ENCODE measurements at regions not wholly inside any gene's neighbourhood (a gene's known extent, or its start where the extent isn't known, plus 50 kb on each side); places are given as distances from the start of the nearest gene placed in this dataset.

- no peak for TF ChIP-seq CTCF (IDR thresholded peaks at IDR 0.05)
- Histone ChIP-seq H3K27me3 (ENCODE audit: insufficient read depth in 3 of 3, low read length in 2 of 3) (no peaks in the 10 kb centered on the region), H3K27ac (no peak overlapping the region), H3K4me3 (no peak overlapping the region), H3K9me3 (no peaks in the 10 kb centered on the region), H3K36me3 (ENCODE audit: insufficient read depth in 1 of 2, low read depth in 1 of 2) (no peaks in the 10 kb centered on the region), H3K4me1 (no peaks in the 10 kb centered on the region)
- ATAC-seq (no peak), DNase-seq (no peak)
- WGBS, 3 donors, result 69 to 82% (median 71%) methylated on average over 3 of the region's 3 CpGs
- intact Hi-C loops (cut with DNase I), result no loop called here
Measured at GRCh38 chr4:13240066-13240465, 244.1 kb downstream of the RAB28 start.

- no peak overlapping the region for H3K4me3 ChIP-seq
- WGBS, 3 donors, result 52 to 65% (median 63%) methylated on average over 2 of the region's 2 CpGs
- DNase-seq, result no peak
- no peaks in the 10 kb centered on the region for H3K27me3 ChIP-seq (ENCODE audit: insufficient read depth in 3 of 3, low read length in 2 of 3)
- no peaks in the 10 kb centered on the region for H3K9me3 ChIP-seq
- intact Hi-C loops (cut with DNase I), result no loop called here
- TF ChIP-seq CTCF (IDR thresholded peaks at IDR 0.05), result no peak
- no peak for ATAC-seq
- no peak overlapping the region for H3K27ac ChIP-seq
- H3K36me3 ChIP-seq (ENCODE audit: insufficient read depth in 1 of 2, low read depth in 1 of 2), result no peaks in the 10 kb centered on the region
- H3K4me1 ChIP-seq, result no peaks in the 10 kb centered on the region
Measured at GRCh38 chr4:13238936-13239335, 245.2 kb downstream of the RAB28 start.

- intact Hi-C loops (cut with DNase I), result no loop called here
- DNase-seq, result no peak
Measured at GRCh38 chr4:13236485-13236884, 247.7 kb downstream of the RAB28 start.

DNA sequence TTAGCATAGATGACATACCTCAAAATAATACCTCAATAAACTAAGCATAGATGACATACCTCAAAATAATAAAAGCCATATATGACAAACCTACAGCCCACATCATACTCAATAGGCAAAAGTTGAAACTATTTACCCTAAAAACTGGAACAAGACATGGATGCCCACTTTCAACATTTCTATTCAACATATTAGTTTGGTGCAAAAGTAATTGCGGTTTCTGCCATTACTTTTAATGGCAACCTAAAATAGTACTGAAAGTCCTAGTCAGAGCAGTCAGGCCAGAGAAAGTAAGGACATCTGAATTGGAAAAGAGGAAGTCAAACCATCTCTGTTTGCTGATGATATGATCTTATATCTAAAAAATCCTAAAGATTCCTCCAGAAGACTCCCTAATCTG is 250.4 kb downstream of the RAB28 start:
- Histone ChIP-seq H3K27ac (no peak overlapping the region), H3K9me3 (no peaks in the 10 kb centered on the region), H3K36me3 (ENCODE audit: insufficient read depth in 1 of 2, low read depth in 1 of 2) (no peaks in the 10 kb centered on the region), H3K27me3 (ENCODE audit: insufficient read depth in 3 of 3, low read length in 2 of 3) (no peaks in the 10 kb centered on the region), H3K4me1 (no peaks in the 10 kb centered on the region), H3K4me3 (no peak overlapping the region)
- ATAC-seq (no peak), DNase-seq (no peak)
- TF ChIP-seq CTCF (IDR thresholded peaks at IDR 0.05), result no peak
- intact Hi-C loops (cut with DNase I), result no loop called here
- 81 to 95% (median 94%) methylated on average over 1 of the region's 1 CpG for WGBS, 3 donors

More at GRCh38 chr4:13236485-13236884, 247.7 kb downstream of the RAB28 start:
- no peak for ATAC-seq
- WGBS, 3 donors, result 90 to 91% (median 90%) methylated on average over 4 of the region's 4 CpGs
- no peaks in the 10 kb centered on the region for H3K9me3 ChIP-seq
- H3K27me3 ChIP-seq (ENCODE audit: insufficient read depth in 3 of 3, low read length in 2 of 3), result no peaks in the 10 kb centered on the region
- no peak overlapping the region for H3K27ac ChIP-seq
- no peaks in the 10 kb centered on the region for H3K4me1 ChIP-seq
- no peaks in the 10 kb centered on the region for H3K36me3 ChIP-seq (ENCODE audit: insufficient read depth in 1 of 2, low read depth in 1 of 2)
- H3K4me3 ChIP-seq, result no peak overlapping the region
- no peak for TF ChIP-seq CTCF (IDR thresholded peaks at IDR 0.05)

DNA sequence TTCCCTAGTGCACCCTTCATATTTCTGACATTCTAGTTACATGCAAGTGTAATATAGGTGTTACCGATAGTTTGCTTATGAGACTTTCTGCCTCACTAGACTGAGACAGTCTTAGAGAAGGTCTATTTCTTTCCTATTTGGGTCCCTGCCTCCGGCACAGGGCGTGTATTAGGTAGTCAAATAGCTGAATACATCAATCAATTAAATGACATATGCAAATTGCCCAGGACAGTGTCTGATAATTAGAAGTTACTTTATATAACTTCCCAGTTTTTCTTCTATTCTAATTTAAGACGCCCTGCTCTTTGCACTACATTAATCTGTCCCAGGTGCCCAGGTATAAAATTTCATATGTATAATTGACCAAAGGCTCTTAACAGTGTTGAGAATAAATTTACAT is 264.2 kb downstream of the RAB28 start:
- no peak for DNase-seq
- ATAC-seq, result no peak
- TF ChIP-seq CTCF (IDR thresholded peaks at IDR 0.05), result no peak
- H3K4me3 ChIP-seq, result no peak overlapping the region
- H3K4me1 ChIP-seq, result no peaks in the 10 kb centered on the region
- H3K27ac ChIP-seq, result no peak overlapping the region
- intact Hi-C loops (cut with DNase I), result no loop called here
- H3K9me3 ChIP-seq, result peaks cover 3% of the 10 kb centered on the region
- no peaks in the 10 kb centered on the region for H3K27me3 ChIP-seq (ENCODE audit: insufficient read depth in 3 of 3, low read length in 2 of 3)
- no peaks in the 10 kb centered on the region for H3K36me3 ChIP-seq (ENCODE audit: insufficient read depth in 1 of 2, low read depth in 1 of 2)
- 88 to 89% (median 88%) methylated on average over 4 of the region's 4 CpGs for WGBS, 3 donors
